ENCODE measurements at regions not wholly inside any gene's neighbourhood (a gene's known extent, or its start where the extent isn't known, plus 50 kb on each side); places are given as distances from the start of the nearest gene placed in this dataset.

DNA sequence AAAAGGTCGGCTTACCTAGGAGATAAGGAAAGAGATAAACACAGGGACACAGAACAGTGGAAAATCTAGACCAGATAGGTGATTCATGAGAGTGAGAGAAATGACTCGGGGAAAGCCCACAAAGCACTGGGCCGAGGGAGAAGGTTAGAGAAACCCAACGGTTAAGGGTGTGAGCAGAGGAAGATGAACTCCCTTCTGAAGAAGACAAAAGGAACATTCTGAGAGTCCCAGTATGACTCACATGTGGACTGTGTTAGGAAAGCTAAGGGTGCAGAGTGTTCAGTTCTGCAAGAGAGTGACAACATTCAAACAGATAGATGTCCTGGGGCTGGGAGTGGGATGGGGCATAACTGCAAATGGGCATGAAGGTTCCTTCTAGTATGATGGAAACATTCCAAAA lies 83.0 kb downstream of the CNTN3 start:
- peak in 1 of 2 donors; percentile 18 for TF ChIP-seq EP300 (IDR thresholded peaks at IDR 0.05)
- TF ChIP-seq, protein P1, sequence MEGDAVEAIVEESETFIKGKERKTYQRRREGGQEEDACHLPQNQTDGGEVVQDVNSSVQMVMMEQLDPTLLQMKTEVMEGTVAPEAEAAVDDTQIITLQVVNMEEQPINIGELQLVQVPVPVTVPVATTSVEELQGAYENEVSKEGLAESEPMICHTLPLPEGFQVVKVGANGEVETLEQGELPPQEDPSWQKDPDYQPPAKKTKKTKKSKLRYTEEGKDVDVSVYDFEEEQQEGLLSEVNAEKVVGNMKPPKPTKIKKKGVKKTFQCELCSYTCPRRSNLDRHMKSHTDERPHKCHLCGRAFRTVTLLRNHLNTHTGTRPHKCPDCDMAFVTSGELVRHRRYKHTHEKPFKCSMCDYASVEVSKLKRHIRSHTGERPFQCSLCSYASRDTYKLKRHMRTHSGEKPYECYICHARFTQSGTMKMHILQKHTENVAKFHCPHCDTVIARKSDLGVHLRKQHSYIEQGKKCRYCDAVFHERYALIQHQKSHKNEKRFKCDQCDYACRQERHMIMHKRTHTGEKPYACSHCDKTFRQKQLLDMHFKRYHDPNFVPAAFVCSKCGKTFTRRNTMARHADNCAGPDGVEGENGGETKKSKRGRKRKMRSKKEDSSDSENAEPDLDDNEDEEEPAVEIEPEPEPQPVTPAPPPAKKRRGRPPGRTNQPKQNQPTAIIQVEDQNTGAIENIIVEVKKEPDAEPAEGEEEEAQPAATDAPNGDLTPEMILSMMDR (IDR thresholded peaks at IDR 0.05): no peak
- no peak for TF ChIP-seq POLR2A (IDR thresholded peaks at IDR 0.05)

Measured in tibial nerve (tissue), 4 donors.